ENCODE measurements at regions not wholly inside any gene's neighbourhood (a gene's known extent, or its start where the extent isn't known, plus 50 kb on each side); places are given as distances from the start of the nearest gene placed in this dataset.
"Not testable (repeated sequence)": the region's sequence is repeated elsewhere in the genome, so short reads cannot be mapped to it uniquely, and the experiment has no call there.

- DNase-seq (ENCODE audit: low spot score), result no peak
These were observed 777.5 kb upstream of the POM121L12 start for GRCh38 chr7:52257890-52258289.

DNA sequence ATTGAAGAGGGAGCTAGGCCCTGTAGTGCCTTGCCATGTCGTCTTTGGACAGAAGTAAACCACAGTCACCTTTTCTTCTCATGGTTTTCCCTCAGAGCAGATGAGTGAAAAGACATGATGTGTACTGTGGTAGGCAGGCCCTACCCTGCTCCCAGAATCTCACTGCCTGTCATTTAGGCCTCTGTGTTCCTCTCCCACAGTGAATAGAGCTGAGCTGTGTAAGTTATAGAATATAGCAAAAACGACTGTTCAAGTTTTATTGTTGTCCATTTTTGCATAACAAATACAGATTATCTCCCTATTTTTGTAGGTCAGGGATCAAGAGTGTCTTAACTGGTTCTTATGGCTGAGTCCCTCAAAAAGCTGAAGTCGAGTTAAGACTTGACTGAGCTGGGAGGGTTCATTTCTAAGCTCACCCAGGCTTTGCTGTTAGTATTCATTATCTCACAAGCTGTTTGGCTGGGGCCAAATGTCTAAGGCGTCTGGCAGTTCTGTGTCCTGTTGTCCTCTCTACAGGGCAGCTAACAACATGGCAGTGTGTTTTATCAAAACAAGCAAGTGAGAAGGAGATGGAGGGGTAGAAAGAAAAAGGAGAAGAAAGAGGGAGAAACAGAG, 780.9 kb upstream of the POM121L12 start:
- no peak for DNase-seq (ENCODE audit: low spot score)

DNA sequence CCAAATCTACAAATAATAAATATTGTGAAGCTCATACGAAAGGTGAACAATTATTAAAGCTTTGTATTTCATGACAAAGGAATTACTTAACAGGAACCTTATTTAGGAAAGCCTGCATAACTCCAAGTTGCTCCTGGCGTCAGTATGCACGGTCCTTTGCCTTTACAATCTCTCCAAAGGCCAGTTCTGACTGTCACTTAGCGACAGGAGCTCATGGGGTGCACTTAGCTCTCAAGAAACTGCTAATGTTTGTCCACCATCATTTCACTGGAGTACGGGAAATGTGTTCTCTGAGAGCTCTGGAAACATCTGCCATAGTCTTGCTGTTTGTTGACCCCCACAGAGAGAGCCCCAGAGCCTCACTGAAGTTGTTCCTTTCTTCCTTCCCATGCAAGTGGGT, 781.5 kb upstream of the POM121L12 start:
- no peak for DNase-seq (ENCODE audit: low spot score)

- no peak for DNase-seq (ENCODE audit: low spot score)
These were observed 785.7 kb upstream of the POM121L12 start for GRCh38 chr7:52249741-52250140.

DNA sequence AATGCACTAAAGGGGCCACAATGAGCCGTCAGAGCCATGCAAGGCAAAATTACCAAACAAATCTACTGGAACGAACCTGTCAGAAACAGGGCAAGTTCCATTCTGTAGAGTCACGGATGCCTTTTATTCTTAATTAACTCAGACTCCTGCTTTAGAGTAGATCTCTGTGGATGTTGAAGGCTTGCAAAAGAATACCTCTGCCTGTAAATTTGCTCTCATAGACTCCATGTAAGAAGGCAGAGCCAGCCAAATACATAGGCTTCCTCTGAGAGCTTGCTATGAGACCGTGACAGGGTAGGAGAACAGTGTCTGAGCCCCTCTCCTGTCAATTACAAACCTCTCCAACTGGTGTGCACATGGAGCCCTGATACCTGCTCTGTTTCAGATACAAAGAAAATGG, 787.9 kb upstream of the POM121L12 start:
- no peak for DNase-seq (ENCODE audit: low spot score)

GRCh38 chr7:52243685-52244084, 791.7 kb upstream of the POM121L12 start:
- no peak for DNase-seq (ENCODE audit: low spot score)

- no peak for DNase-seq (ENCODE audit: low spot score)
These were observed 802.2 kb upstream of the POM121L12 start for GRCh38 chr7:52233248-52233647.

- no peak for DNase-seq (ENCODE audit: low spot score)
These were observed 823.5 kb upstream of the POM121L12 start for GRCh38 chr7:52211930-52212329.

DNA sequence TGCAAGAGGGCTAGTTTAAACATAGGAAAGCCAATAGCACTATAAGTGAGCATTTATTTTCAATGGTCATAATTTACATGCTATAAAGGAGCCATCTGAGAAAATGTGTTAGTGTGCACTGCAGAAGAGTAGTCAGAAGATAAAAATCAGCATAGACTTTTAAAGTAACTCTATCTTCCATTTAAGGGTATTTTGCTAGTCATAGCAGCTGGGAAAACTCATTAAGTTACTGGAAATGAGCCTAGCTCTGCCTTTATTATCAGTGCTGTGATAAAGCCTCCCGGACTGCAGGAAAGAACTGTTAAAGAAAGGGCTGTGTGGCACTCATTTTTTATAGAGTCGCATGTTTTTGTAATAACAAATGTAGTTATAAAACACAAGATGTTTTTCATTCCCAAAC, 825.8 kb upstream of the POM121L12 start:
- no peak for DNase-seq (ENCODE audit: low spot score)

DNA sequence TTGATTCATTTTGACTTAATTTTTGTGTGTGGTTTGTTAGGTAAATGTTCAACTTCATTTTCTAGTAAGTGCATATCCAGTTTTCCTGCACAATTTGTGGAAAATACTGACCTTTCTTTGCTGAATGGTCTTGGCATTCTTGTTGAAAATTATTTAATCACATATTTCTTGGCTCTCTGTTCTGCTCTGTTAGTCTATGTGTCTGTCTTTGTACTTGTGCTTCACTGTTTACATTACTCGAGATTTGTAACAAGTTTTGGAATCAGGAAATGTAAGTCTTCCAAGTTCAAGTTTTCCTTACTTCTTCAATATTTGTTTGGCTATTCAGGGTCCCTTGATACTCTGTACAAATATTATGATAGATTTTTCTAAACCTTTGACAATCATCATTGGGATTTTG, 838.2 kb upstream of the POM121L12 start:
- no peak for DNase-seq (ENCODE audit: low spot score)

DNA sequence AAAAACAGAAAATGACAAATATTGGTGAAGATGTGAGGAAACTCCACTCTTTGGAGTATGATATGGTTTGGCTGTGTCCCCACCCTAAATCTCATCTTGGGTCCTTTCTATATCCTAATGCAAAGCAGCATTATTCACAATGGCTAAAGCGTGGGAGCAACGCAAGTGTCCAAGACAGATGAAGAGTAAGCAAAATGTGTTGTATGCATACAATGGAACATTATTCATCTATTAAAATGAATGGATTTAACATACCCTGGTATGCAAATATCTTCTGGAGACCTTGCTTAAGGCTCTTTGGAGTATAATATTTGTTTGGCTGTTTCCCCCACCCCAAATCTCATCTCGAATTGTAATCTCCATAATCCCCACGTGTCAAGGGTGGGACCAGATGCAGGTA, 839.8 kb upstream of the POM121L12 start:
- no peak for DNase-seq (ENCODE audit: low spot score)

GRCh38 chr7:52189153-52189778, 846.2 kb upstream of the POM121L12 start:
- DNase-seq (ENCODE audit: low spot score), result no peak

DNA sequence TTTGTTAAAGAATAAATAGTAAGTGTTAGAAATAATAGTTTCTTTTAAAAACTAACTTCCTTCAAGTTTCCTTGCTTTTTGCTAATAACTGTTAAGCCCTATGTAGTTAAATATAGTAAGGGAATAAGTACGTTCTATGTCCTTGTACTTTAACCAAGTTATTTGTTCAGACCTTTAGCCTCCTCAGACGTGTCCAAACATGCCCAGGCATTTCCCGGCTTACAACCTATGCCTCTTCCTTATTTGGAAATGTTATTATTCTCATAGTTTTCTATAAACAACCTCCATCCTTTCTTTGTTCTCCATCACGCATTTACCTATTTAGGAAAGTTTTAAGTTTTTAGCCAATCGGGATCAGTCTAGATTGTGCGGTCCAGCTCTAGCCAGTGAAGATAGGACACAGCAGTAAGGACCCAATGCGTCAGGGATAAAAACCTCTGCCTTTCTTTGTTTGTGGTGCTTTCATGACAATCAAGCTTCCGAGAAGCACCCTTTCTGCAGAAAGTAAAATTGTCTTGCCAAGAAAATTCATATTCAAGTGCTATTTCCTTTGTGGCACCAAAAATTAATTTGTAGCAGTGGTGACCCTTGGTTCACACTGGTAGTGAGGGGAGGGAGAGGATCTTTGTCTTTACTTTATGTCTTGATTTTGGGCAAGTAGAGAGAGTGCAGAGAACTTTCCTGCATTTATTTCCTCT, 851.3 kb upstream of the POM121L12 start:
- no peak for DNase-seq (ENCODE audit: low spot score)

DNA sequence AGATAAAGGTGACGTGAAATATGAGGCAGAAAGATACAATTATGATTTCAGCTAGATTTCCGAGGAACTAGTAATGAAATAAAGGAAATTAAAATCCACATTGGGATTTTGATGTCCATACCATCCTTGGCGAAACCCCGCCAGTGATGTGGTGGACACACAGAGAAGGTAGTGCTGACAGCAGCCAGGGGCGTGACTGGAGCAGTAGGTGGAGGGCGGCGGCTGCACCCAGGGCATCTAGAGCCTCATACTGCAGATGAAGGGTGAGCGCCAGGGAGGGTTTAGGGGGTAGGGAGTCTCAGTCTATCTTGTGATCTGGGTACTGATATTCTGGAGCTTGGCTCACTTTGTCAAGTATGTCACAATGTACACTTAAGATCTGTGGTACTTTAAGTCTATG, 855.5 kb upstream of the POM121L12 start:
- DNase-seq (ENCODE audit: low spot score), result no peak

GRCh38 chr7:52168085-52168484, 851.5 kb upstream of the COBL start:
- no peak for DNase-seq (ENCODE audit: low spot score)

DNA sequence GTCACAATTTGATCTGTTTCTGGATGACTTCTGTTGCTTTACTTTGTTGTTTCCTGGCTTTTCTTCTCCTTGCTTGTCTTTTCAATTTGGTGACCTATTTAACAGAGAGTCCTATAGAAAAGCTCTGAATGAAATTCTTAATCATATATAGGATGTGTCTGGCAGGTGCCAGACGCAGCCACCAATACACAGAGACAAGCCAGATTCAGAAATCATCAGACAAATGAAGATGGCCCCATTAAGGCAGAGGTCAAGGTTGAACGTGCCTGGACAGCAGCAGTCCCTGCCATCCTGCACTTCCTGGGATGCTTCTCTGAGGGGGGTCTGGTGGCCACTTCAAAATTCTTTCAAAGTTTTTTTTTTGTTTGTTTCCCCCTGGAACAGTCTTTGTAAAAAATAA, 846.7 kb upstream of the COBL start:
- no peak for DNase-seq (ENCODE audit: low spot score)

- DNase-seq (ENCODE audit: low spot score), result no peak
These were observed 844.9 kb upstream of the COBL start for GRCh38 chr7:52161483-52161882.

DNA sequence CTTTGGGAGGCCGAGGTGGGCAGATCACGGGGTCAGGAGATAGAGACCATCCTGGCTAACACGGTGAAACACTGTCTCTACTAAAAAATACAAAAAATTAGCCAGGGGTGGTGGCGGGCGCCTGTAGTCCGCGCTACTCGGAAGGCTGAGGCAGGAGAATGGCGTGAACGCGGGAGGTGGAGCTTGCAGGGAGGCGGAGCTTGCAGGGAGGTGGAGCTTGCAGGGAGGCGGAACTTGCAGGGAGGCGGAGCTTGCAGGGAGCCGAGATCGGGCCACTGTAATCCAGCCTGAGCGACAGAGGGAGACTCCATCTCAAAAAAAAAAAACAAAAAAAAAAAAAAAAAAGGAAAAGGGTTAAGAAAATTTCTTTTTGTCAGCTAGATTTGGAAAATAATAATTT, 842.8 kb upstream of the COBL start:
- not testable (repeated sequence) for DNase-seq (ENCODE audit: low spot score)

DNA sequence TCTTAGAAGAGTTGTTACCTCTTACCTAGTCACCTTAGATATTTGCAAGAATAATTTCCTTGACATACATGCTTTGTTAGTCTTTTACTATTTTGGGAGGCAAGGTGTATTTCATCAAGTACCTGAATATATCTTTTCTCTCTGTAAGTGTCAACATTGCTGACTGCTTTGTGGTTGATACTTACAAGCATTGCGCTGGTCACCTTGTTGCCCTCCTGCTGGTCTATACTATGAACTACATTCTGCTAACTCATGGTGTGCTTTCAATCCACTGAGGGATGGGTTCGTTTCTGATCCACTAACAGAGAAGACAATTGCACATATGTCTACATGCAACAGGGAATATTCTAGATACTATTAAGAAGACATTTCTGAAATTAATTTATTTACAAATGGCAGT, 837.8 kb upstream of the COBL start:
- peak; percentile 1 for DNase-seq (ENCODE audit: low spot score)

DNA sequence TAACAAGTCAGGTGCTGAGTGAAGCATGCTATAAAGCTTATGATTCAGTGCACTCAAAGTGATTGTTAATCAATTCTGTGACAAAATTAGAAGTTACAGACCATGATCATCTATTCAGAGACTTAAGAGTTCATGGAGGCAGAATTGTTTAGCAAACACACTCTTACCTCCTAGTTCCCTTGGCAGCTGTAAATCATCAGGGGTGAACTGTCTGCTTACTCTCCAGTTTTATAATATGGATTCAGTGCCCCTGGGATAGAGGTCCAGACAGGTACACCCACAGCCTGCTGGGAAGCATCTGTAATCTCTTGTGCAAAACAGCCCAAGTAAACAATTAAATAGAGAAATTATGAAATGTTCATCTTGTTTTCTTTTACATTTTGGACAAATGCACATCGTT, 835.0 kb upstream of the COBL start:
- DNase-seq (ENCODE audit: low spot score), result no peak

GRCh38 chr7:52150952-52151351, 834.3 kb upstream of the COBL start:
- DNase-seq (ENCODE audit: low spot score), result no peak

DNA sequence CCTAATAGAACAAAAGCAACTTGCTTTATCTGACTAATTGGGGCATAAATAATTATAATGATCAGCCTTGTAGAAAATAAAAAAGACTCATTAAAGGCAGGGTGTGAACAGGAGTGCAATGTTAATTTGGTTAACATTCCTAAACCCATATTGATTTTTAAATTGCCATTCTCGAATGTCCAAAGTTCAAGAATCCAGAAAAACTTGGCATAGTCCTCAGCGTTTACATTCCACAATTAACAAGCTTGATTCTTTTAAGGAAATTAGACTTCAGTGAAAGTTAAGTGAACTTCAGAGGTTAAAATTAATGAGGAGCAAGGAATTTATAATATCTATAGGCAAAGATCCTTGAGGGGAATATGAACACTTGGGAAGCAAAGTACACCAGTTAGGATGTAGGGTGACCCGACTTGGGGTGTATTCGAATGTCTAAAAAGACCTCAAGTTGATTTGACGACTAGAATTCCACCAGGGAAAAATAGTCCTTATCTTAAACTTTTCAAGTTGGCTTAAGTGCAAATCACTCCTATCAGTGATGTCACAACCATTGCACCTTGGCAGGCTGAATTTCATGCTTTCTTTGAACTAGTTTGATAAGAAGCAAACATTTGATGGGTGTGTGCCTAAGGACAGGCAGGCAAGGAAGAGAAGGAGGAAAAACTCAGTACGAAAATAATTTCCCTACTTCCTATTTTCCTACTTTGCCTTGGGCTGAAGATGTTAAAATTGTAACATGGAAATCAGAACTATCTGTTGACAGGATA, 830.4 kb upstream of the COBL start:
- no peak for DNase-seq (ENCODE audit: low spot score)

DNA sequence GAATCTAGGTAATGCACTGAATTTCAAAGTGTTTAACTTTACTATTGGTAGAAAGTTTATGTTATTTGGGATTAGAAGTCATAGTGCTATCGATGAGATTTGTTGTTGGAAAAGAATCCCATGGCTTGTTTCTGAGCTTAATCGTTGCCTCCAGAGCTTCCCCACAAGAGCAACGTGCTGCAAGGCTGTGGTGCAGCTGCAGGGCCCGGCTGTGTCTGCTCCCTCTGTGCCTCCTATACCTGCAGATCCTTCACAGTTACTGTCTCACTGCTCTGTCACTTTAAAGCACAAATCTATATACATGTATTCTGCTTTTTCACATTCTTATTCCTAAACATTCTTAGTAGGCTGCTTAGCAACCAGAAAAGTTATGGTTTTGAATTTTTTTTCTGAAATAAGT, 826.6 kb upstream of the COBL start:
- DNase-seq (ENCODE audit: low spot score), result no peak

Measured in RKO (cell line).